ENCODE measurements at regions not wholly inside any gene's neighbourhood (a gene's known extent, or its start where the extent isn't known, plus 50 kb on each side); places are given as distances from the start of the nearest gene placed in this dataset.

GRCh38 chrX:100512471-100512870, 72.3 kb upstream of the TNMD start:
- DNase-seq (ENCODE audit: extremely low read depth, insufficient read length) = no peak
- Histone ChIP-seq H3K27me3 (replicated peaks; ENCODE audit: control insufficient read depth, insufficient read depth, low read length) (no peaks in the 10 kb centered on the region), H3K4me3 (replicated peaks; ENCODE audit: low read depth, low read length) (no peak overlapping the region), H3K36me3 (ENCODE audit: control insufficient read depth, insufficient read depth, low read length) (no peaks in the 10 kb centered on the region)
- TF ChIP-seq, protein P1, sequence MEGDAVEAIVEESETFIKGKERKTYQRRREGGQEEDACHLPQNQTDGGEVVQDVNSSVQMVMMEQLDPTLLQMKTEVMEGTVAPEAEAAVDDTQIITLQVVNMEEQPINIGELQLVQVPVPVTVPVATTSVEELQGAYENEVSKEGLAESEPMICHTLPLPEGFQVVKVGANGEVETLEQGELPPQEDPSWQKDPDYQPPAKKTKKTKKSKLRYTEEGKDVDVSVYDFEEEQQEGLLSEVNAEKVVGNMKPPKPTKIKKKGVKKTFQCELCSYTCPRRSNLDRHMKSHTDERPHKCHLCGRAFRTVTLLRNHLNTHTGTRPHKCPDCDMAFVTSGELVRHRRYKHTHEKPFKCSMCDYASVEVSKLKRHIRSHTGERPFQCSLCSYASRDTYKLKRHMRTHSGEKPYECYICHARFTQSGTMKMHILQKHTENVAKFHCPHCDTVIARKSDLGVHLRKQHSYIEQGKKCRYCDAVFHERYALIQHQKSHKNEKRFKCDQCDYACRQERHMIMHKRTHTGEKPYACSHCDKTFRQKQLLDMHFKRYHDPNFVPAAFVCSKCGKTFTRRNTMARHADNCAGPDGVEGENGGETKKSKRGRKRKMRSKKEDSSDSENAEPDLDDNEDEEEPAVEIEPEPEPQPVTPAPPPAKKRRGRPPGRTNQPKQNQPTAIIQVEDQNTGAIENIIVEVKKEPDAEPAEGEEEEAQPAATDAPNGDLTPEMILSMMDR (IDR thresholded peaks at IDR 0.05; ENCODE audit: insufficient read depth, low read length, poor library complexity, severe bottlenecking) = peak; percentile 48

GRCh38 chrX:100494646-100495370, 84.7 kb upstream of the PCDH19 start:
- no peaks in the 10 kb centered on the region for H3K36me3 ChIP-seq (ENCODE audit: control insufficient read depth, insufficient read depth, low read length)
- no peak for DNase-seq (ENCODE audit: extremely low read depth, insufficient read length)
- TF ChIP-seq, protein P1 (IDR thresholded peaks at IDR 0.05; ENCODE audit: insufficient read depth, low read length, poor library complexity, severe bottlenecking) = no peak
- no peak overlapping the region for H3K4me3 ChIP-seq (replicated peaks; ENCODE audit: low read depth, low read length)
- H3K27me3 ChIP-seq (replicated peaks; ENCODE audit: control insufficient read depth, insufficient read depth, low read length) = no peaks in the 10 kb centered on the region

GRCh38 chrX:100491174-100491573, 81.1 kb upstream of the PCDH19 start:
- DNase-seq (ENCODE audit: extremely low read depth, insufficient read length) = no peak

GRCh38 chrX:100487795-100488194, 77.7 kb upstream of the PCDH19 start:
- no peak for DNase-seq (ENCODE audit: extremely low read depth, insufficient read length)
- H3K27me3 ChIP-seq (replicated peaks; ENCODE audit: control insufficient read depth, insufficient read depth, low read length) = no peaks in the 10 kb centered on the region
- H3K4me3 ChIP-seq (replicated peaks; ENCODE audit: low read depth, low read length) = no peak overlapping the region
- H3K36me3 ChIP-seq (ENCODE audit: control insufficient read depth, insufficient read depth, low read length) = no peaks in the 10 kb centered on the region
- TF ChIP-seq, protein P1 (IDR thresholded peaks at IDR 0.05; ENCODE audit: insufficient read depth, low read length, poor library complexity, severe bottlenecking) = no peak

More at GRCh38 chrX:100491174-100491573, 81.1 kb upstream of the PCDH19 start:
- no peaks in the 10 kb centered on the region for H3K27me3 ChIP-seq (replicated peaks; ENCODE audit: control insufficient read depth, insufficient read depth, low read length)
- TF ChIP-seq, protein P1 (IDR thresholded peaks at IDR 0.05; ENCODE audit: insufficient read depth, low read length, poor library complexity, severe bottlenecking) = no peak
- H3K4me3 ChIP-seq (replicated peaks; ENCODE audit: low read depth, low read length) = no peak overlapping the region
- no peaks in the 10 kb centered on the region for H3K36me3 ChIP-seq (ENCODE audit: control insufficient read depth, insufficient read depth, low read length)

DNA sequence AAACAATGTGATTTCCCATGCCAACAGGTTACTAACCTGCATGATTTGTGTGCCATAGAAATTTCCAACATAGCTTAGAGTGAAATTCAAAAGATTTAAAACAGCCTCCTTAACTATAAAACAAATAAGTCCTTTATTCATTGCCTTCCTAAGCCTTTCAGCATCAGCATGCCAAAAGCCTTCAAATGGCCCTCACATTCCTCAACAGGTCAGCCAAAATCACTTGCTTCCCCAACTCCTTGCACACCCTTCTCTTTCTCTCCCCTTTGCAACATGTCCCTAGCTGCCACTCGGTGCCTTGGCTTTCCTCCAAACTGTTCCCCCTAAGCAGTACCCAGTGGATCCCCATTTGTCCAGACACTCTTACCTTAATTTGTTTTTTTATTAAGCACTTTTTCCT, 74.9 kb upstream of the PCDH19 start:
- H3K4me3 ChIP-seq (replicated peaks; ENCODE audit: low read depth, low read length) = no peak overlapping the region
- no peak for DNase-seq (ENCODE audit: extremely low read depth, insufficient read length)
- TF ChIP-seq, protein P1 (IDR thresholded peaks at IDR 0.05; ENCODE audit: insufficient read depth, low read length, poor library complexity, severe bottlenecking) = no peak

More for the DNA sequence above, 74.9 kb upstream of the PCDH19 start:
- Histone ChIP-seq H3K36me3 (ENCODE audit: control insufficient read depth, insufficient read depth, low read length) (no peaks in the 10 kb centered on the region), H3K27me3 (replicated peaks; ENCODE audit: control insufficient read depth, insufficient read depth, low read length) (no peaks in the 10 kb centered on the region)
